COLO668 (cell line): ENCODE measurements at regions not wholly inside any gene's neighbourhood (a gene's known extent, or its start where the extent isn't known, plus 50 kb on each side); places are given as distances from the start of the nearest gene placed in this dataset.

Experiments
- DNase-seq: peaks from one replicate; lab custom pipeline; 2025; ENCODE audit not compliant: unreplicated experiment; lab: John Stamatoyannopoulos, UW

- DNase-seq = no peak
These were observed 246.6 kb downstream of the TBXT start for GRCh38 chr6:165920896-165921671.

GRCh38 chr6:165917576-165917975 lies 250.1 kb downstream of the TBXT start:
- DNase-seq = no peak

- no peak for DNase-seq
These were observed 252.2 kb upstream of the PDE10A start for GRCh38 chr6:165915022-165915770.

GRCh38 chr6:165913676-165914570 lies 250.9 kb upstream of the PDE10A start:
- no peak for DNase-seq

GRCh38 chr6:165910184-165910966 lies 247.3 kb upstream of the PDE10A start:
- DNase-seq = no peak

- no peak for DNase-seq
These were observed 243.7 kb upstream of the PDE10A start for GRCh38 chr6:165906736-165907135.

- no peak for DNase-seq
These were observed 242.7 kb upstream of the PDE10A start for GRCh38 chr6:165905744-165906143.

GRCh38 chr6:165900970-165901369 lies 237.9 kb upstream of the PDE10A start:
- DNase-seq = no peak

- no peak for DNase-seq
These were observed 236.6 kb upstream of the PDE10A start for GRCh38 chr6:165899611-165900010.

- no peak for DNase-seq
These were observed 232.6 kb upstream of the PDE10A start for GRCh38 chr6:165895421-165896165.

GRCh38 chr6:165894171-165894825 lies 231.3 kb upstream of the PDE10A start:
- DNase-seq = no peak

GRCh38 chr6:165893431-165893830 lies 230.4 kb upstream of the PDE10A start:
- DNase-seq = no peak

GRCh38 chr6:165891320-165891719 lies 228.3 kb upstream of the PDE10A start:
- DNase-seq = no peak

GRCh38 chr6:165890404-165890735 lies 227.3 kb upstream of the PDE10A start:
- no peak for DNase-seq

- no peak for DNase-seq
These were observed 226.8 kb upstream of the PDE10A start for GRCh38 chr6:165889636-165890403.

- DNase-seq = no peak
These were observed 223.1 kb upstream of the PDE10A start for GRCh38 chr6:165886169-165886568.

GRCh38 chr6:165884813-165885765 lies 222.0 kb upstream of the PDE10A start:
- DNase-seq = peak; percentile 65
